ENCODE measurements at regions not wholly inside any gene's neighbourhood (a gene's known extent, or its start where the extent isn't known, plus 50 kb on each side); places are given as distances from the start of the nearest gene placed in this dataset.

DNA sequence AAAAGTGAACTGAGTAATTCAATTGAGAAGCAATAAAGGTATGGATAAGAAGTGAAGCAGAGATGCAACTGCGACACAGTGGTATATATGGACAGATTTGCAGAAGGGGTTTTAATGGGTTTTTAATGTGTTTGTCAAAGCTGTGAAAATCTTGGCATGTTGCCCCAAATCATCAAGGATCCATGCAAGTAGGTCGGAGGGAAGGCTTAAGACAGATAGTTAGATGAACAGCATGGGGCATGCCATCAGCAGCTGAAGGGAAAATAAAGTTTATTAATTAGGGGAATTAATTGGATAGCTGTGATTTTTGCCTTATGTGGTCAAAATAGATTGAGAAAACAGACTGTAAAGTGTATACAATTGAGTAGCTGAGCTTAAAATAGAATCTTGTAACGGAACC, 840.1 kb downstream of the JRKL start:
- Histone ChIP-seq H3K9ac (ENCODE audit: low read length) (no peak overlapping the region), H3K4me1 (ENCODE audit: insufficient read depth, low read length, severe bottlenecking) (no peaks in the 10 kb centered on the region), H3K79me2 (ENCODE audit: insufficient read depth, low read length) (no peaks in the 10 kb centered on the region), H3K4me2 (ENCODE audit: low read length) (no peak overlapping the region), H3F3A (ENCODE audit: insufficient read depth, low read length) (no peaks in the 10 kb centered on the region), H3K27me3 (ENCODE audit: insufficient read depth, low read length) (no peaks in the 10 kb centered on the region), H3K9me3 (ENCODE audit: low read length) (no peaks in the 10 kb centered on the region), H4K20me1 (ENCODE audit: insufficient read depth, low read length) (no peaks in the 10 kb centered on the region), H2AFZ (ENCODE audit: low read length) (no peak overlapping the region), H3K9me2 (ENCODE audit: low read depth, low read length) (no peaks in the 10 kb centered on the region), H3K4me3 (ENCODE audit: low read depth, low read length, poor library complexity, severe bottlenecking) (no peak overlapping the region), H3K27ac (ENCODE audit: low read depth, low read length, poor library complexity, severe bottlenecking) (no peak overlapping the region), H3K36me3 (ENCODE audit: insufficient read depth, low read length) (no peaks in the 10 kb centered on the region)
- TF ChIP-seq CTCF (IDR thresholded peaks at IDR 0.05; ENCODE audit: low read length) (no peak), EZH2 (IDR thresholded peaks at IDR 0.05; ENCODE audit: borderline replicate concordance, low read length) (no peak)

DNA sequence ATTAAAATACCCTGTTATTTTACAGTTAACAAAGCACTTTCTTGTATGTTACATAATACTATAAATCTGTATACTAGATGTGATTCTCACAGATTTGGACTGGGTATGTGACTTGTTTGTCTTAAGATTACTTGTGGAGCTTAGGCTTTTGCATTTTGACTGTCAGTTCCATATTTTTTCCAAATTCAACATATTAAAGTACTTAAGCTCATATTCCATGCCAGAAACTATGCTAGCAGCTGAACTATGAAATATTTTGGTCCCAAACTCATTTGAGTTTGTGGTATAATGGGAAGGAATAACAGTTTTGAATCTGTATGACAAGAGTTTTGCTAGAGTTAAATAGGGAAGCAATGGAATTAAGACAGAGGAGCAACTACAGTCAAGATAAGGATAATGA, 841.4 kb downstream of the JRKL start:
- TF ChIP-seq CTCF (IDR thresholded peaks at IDR 0.05; ENCODE audit: low read length) (no peak), EZH2 (IDR thresholded peaks at IDR 0.05; ENCODE audit: borderline replicate concordance, low read length) (no peak)
- no peak overlapping the region for H3K4me3 ChIP-seq (ENCODE audit: low read depth, low read length, poor library complexity, severe bottlenecking)
- H3K27me3 ChIP-seq (ENCODE audit: insufficient read depth, low read length), result no peaks in the 10 kb centered on the region
- no peaks in the 10 kb centered on the region for H3K4me1 ChIP-seq (ENCODE audit: insufficient read depth, low read length, severe bottlenecking)
- no peaks in the 10 kb centered on the region for H3K9me3 ChIP-seq (ENCODE audit: low read length)
- no peak overlapping the region for H3K9ac ChIP-seq (ENCODE audit: low read length)
- no peaks in the 10 kb centered on the region for H3K36me3 ChIP-seq (ENCODE audit: insufficient read depth, low read length)
- no peaks in the 10 kb centered on the region for H3F3A ChIP-seq (ENCODE audit: insufficient read depth, low read length)
- H2AFZ ChIP-seq (ENCODE audit: low read length), result no peak overlapping the region
- H3K79me2 ChIP-seq (ENCODE audit: insufficient read depth, low read length), result no peaks in the 10 kb centered on the region
- no peaks in the 10 kb centered on the region for H3K9me2 ChIP-seq (ENCODE audit: low read depth, low read length)
- no peak overlapping the region for H3K4me2 ChIP-seq (ENCODE audit: low read length)
- H3K27ac ChIP-seq (ENCODE audit: low read depth, low read length, poor library complexity, severe bottlenecking), result no peak overlapping the region
- no peaks in the 10 kb centered on the region for H4K20me1 ChIP-seq (ENCODE audit: insufficient read depth, low read length)

DNA sequence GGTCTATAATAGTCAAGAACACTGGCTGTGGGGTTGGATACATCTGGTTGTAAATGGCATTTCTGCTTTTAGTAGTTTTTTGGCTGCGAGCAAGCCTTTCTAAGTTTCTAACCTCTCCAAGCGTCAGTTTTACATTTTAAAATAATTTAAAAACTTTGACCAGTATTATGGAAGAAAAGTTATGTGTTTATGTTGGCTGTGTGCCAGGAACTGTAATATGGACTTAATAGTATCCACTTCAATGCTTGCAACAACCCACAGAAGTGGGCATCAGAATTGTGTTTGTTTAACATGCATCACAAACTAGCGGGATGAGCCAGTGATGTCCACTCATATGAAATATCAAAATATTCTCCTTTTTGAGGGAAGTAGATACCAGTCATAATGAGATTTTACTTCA, 844.2 kb downstream of the JRKL start:
- no peaks in the 10 kb centered on the region for H4K20me1 ChIP-seq (ENCODE audit: insufficient read depth, low read length)
- H3K4me1 ChIP-seq (ENCODE audit: insufficient read depth, low read length, severe bottlenecking), result no peaks in the 10 kb centered on the region
- no peak overlapping the region for H3K9ac ChIP-seq (ENCODE audit: low read length)
- no peaks in the 10 kb centered on the region for H3K79me2 ChIP-seq (ENCODE audit: insufficient read depth, low read length)
- H3K9me3 ChIP-seq (ENCODE audit: low read length), result no peaks in the 10 kb centered on the region
- H3F3A ChIP-seq (ENCODE audit: insufficient read depth, low read length), result no peaks in the 10 kb centered on the region
- no peak overlapping the region for H3K27ac ChIP-seq (ENCODE audit: low read depth, low read length, poor library complexity, severe bottlenecking)
- H3K4me3 ChIP-seq (ENCODE audit: low read depth, low read length, poor library complexity, severe bottlenecking), result no peak overlapping the region
- TF ChIP-seq EZH2 (IDR thresholded peaks at IDR 0.05; ENCODE audit: borderline replicate concordance, low read length), result no peak
- no peak for TF ChIP-seq CTCF (IDR thresholded peaks at IDR 0.05; ENCODE audit: low read length)
- H2AFZ ChIP-seq (ENCODE audit: low read length), result no peak overlapping the region
- H3K9me2 ChIP-seq (ENCODE audit: low read depth, low read length), result no peaks in the 10 kb centered on the region
- no peaks in the 10 kb centered on the region for H3K36me3 ChIP-seq (ENCODE audit: insufficient read depth, low read length)
- H3K27me3 ChIP-seq (ENCODE audit: insufficient read depth, low read length), result no peaks in the 10 kb centered on the region
- no peak overlapping the region for H3K4me2 ChIP-seq (ENCODE audit: low read length)
